NCI-H774 (cell line): ENCODE measurements at regions not wholly inside any gene's neighbourhood (a gene's known extent, or its start where the extent isn't known, plus 50 kb on each side); places are given as distances from the start of the nearest gene placed in this dataset.
"Not testable (repeated sequence)": the region's sequence is repeated elsewhere in the genome, so short reads cannot be mapped to it uniquely, and the experiment has no call there.

Source experiments
- DNase-seq: peaks from one replicate; lab custom pipeline; 2025; lab: John Stamatoyannopoulos, UW

GRCh38 chr16:29160171-29160570 is 175.3 kb downstream of the LAT start:
- not testable (repeated sequence) for DNase-seq

- not testable (repeated sequence) for DNase-seq
These were observed 174.8 kb downstream of the LAT start for GRCh38 chr16:29159603-29160002.

GRCh38 chr16:29158785-29159184 is 173.9 kb downstream of the LAT start:
- no peak for DNase-seq

GRCh38 chr16:29158031-29158784 is 173.4 kb downstream of the LAT start:
- not testable (repeated sequence) for DNase-seq

- DNase-seq: not testable (repeated sequence)
These were observed 172.4 kb downstream of the LAT start for GRCh38 chr16:29157051-29157923.

GRCh38 chr16:29156511-29156910 is 171.7 kb downstream of the LAT start:
- DNase-seq: no peak

GRCh38 chr16:29155866-29156200 is 171.0 kb downstream of the LAT start:
- not testable (repeated sequence) for DNase-seq

GRCh38 chr16:29155131-29155865 is 170.4 kb downstream of the LAT start:
- DNase-seq: not testable (repeated sequence)

- no peak for DNase-seq
These were observed 169.8 kb downstream of the LAT start for GRCh38 chr16:29154676-29155121.

- no peak for DNase-seq
These were observed 169.2 kb downstream of the LAT start for GRCh38 chr16:29154088-29154487.

GRCh38 chr16:29153307-29153706 is 168.5 kb downstream of the LAT start:
- not testable (repeated sequence) for DNase-seq

GRCh38 chr16:29152544-29153031 is 167.7 kb downstream of the LAT start:
- DNase-seq: not testable (repeated sequence)

- no peak for DNase-seq
These were observed 166.5 kb downstream of the LAT start for GRCh38 chr16:29151317-29151716.

GRCh38 chr16:29149912-29150311 is 165.1 kb downstream of the LAT start:
- DNase-seq: not testable (repeated sequence)

- DNase-seq: no peak
These were observed 164.0 kb downstream of the LAT start for GRCh38 chr16:29148867-29149272.

- DNase-seq: no peak
These were observed 163.4 kb downstream of the LAT start for GRCh38 chr16:29148131-29148691.

- not testable (repeated sequence) for DNase-seq
These were observed 162.9 kb downstream of the LAT start for GRCh38 chr16:29147710-29148109.

- not testable (repeated sequence) for DNase-seq
These were observed 162.2 kb downstream of the LAT start for GRCh38 chr16:29146808-29147643.

- DNase-seq: no peak
These were observed 161.4 kb downstream of the LAT start for GRCh38 chr16:29146266-29146665.

- DNase-seq: not testable (repeated sequence)
These were observed 160.8 kb downstream of the LAT start for GRCh38 chr16:29145486-29146225.
